ENCODE measurements at regions not wholly inside any gene's neighbourhood (a gene's known extent, or its start where the extent isn't known, plus 50 kb on each side); places are given as distances from the start of the nearest gene placed in this dataset.

DNA sequence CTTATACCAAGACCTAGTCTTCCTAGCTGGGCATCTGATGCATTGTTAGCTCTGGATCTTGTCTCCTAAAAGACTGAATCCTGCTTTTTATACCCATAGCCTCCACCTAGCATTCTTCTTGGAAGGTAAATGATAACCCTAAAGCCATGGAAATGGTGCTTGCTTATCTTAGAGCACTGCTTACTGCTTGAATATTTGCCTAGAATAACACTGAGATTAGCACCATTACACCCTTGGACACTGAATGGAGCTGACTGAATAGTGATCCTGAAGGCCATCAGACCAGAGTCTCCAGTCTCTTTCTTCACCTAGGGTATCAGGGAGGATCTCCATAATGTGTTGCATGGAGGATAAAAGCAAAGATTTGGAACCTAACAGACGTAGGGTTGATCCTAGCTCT lies 50.3 kb upstream of the UGP2 start:
- intact Hi-C loops (cut with micrococcal nuclease; ENCODE audit: unreplicated experiment) = no loop called here
- no peak overlapping the region for H3K4me3 Mint-ChIP-seq (ENCODE audit: low read depth, unreplicated experiment)
- no peak for DNase-seq
- CTCF ChIA-PET = no interaction called here
- H3K9me3 Mint-ChIP-seq (ENCODE audit: low read depth, unreplicated experiment) = no peaks in the 10 kb centered on the region
- TF ChIP-seq, protein P1, sequence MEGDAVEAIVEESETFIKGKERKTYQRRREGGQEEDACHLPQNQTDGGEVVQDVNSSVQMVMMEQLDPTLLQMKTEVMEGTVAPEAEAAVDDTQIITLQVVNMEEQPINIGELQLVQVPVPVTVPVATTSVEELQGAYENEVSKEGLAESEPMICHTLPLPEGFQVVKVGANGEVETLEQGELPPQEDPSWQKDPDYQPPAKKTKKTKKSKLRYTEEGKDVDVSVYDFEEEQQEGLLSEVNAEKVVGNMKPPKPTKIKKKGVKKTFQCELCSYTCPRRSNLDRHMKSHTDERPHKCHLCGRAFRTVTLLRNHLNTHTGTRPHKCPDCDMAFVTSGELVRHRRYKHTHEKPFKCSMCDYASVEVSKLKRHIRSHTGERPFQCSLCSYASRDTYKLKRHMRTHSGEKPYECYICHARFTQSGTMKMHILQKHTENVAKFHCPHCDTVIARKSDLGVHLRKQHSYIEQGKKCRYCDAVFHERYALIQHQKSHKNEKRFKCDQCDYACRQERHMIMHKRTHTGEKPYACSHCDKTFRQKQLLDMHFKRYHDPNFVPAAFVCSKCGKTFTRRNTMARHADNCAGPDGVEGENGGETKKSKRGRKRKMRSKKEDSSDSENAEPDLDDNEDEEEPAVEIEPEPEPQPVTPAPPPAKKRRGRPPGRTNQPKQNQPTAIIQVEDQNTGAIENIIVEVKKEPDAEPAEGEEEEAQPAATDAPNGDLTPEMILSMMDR (IDR thresholded peaks at IDR 0.05; ENCODE audit: unreplicated experiment) = no peak
- no peaks in the 10 kb centered on the region for H3K27me3 Mint-ChIP-seq (ENCODE audit: unreplicated experiment)
- H3K36me3 Mint-ChIP-seq (ENCODE audit: insufficient read depth, unreplicated experiment) = no peaks in the 10 kb centered on the region
- H3K4me1 Mint-ChIP-seq (ENCODE audit: low read depth, unreplicated experiment) = peaks cover 26% of the 10 kb centered on the region
- BruUV-seq (replicated peaks) = no TSS peak
- no peak overlapping the region for H3K27ac Mint-ChIP-seq (ENCODE audit: unreplicated experiment)
